Ishikawa (cell line): ENCODE measurements at regions not wholly inside any gene's neighbourhood (a gene's known extent, or its start where the extent isn't known, plus 50 kb on each side); places are given as distances from the start of the nearest gene placed in this dataset.

Source experiments
- CEBPB ChIP-seq: IDR thresholded peaks from 2 replicates; pipeline ENCODE4 v1.6.1; 2012
- CREB1 ChIP-seq: IDR thresholded peaks from 2 replicates; pipeline ENCODE4 v1.6.1; 2012; ENCODE audit warnings: low read depth
- EGR1 ChIP-seq: IDR thresholded peaks from 2 replicates; pipeline ENCODE4 v1.6.1; 2012
- EP300 ChIP-seq: IDR thresholded peaks from 2 replicates; pipeline ENCODE4 v1.6.1; 2012; ENCODE audit warnings: borderline replicate concordance
- FOXM1 ChIP-seq: IDR thresholded peaks from 2 replicates; pipeline ENCODE4 v1.6.1; 2012; ENCODE audit warnings: low read depth, borderline replicate concordance
- MAX ChIP-seq: IDR thresholded peaks from 2 replicates; pipeline ENCODE4 v1.6.1; 2012
- NFIC ChIP-seq: IDR thresholded peaks from 2 replicates; pipeline ENCODE4 v1.6.1; 2012
- RAD21 ChIP-seq: IDR thresholded peaks from 2 replicates; pipeline ENCODE4 v1.6.1; 2012; ENCODE audit warnings: low read depth
- REST ChIP-seq: IDR thresholded peaks from 2 replicates; pipeline ENCODE4 v1.6.1; 2012; ENCODE audit warnings: low read depth, mild to moderate bottlenecking
- TAF1 ChIP-seq: IDR thresholded peaks from 2 replicates; pipeline ENCODE4 v1.6.1; 2012; ENCODE audit warnings: low read depth, mild to moderate bottlenecking
- TCF12 ChIP-seq: IDR thresholded peaks from 2 replicates; pipeline ENCODE4 v1.6.1; 2012; ENCODE audit warnings: low read depth
- TEAD4 ChIP-seq: IDR thresholded peaks from 2 replicates; pipeline ENCODE4 v1.6.1; 2012
- USF1 ChIP-seq: IDR thresholded peaks from 2 replicates; pipeline ENCODE4 v1.6.1; 2012
- YY1 ChIP-seq: IDR thresholded peaks from 2 replicates; pipeline ENCODE4 v1.6.1; 2012; ENCODE audit warnings: low read depth
- ZBTB7A ChIP-seq: IDR thresholded peaks from 2 replicates; pipeline ENCODE4 v1.6.1; 2012; ENCODE audit warnings: low read depth

GRCh38 chr1:105396001-105396400 lies 1646.3 kb downstream of the AMY1C start:
- TF ChIP-seq TAF1 (no peak), RAD21 (no peak), REST (no peak), TEAD4 (no peak), YY1 (no peak), EP300 (no peak), CREB1 (no peak), MAX (no peak), ZBTB7A (no peak), TCF12 (no peak)

- TF ChIP-seq TEAD4 (no peak), ZBTB7A (no peak), USF1 (no peak), EGR1 (no peak), EP300 (no peak), TCF12 (no peak), RAD21 (no peak), NFIC (no peak), YY1 (no peak), REST (no peak), TAF1 (no peak), MAX (no peak)
These were observed 1649.2 kb downstream of the AMY1C start for GRCh38 chr1:105398909-105399308.

GRCh38 chr1:105399716-105400115 lies 1650.0 kb downstream of the AMY1C start:
- TF ChIP-seq NFIC (no peak), CEBPB (no peak), ZBTB7A (no peak), EGR1 (no peak), MAX (no peak), TCF12 (no peak), RAD21 (no peak)

GRCh38 chr1:105416261-105416660 lies 1640.2 kb upstream of the PRMT6 start:
- TF ChIP-seq YY1 (no peak), RAD21 (no peak), FOXM1 (no peak), EGR1 (no peak), CEBPB (no peak), TEAD4 (no peak), MAX (no peak), ZBTB7A (no peak), CREB1 (no peak), REST (no peak), USF1 (no peak), EP300 (no peak), TAF1 (no peak), TCF12 (no peak), NFIC (no peak)

- TF ChIP-seq MAX (no peak), USF1 (no peak), ZBTB7A (no peak), EP300 (no peak), RAD21 (no peak)
These were observed 1637.4 kb upstream of the PRMT6 start for GRCh38 chr1:105419030-105419429.
